ENCODE measurements at regions not wholly inside any gene's neighbourhood (a gene's known extent, or its start where the extent isn't known, plus 50 kb on each side); places are given as distances from the start of the nearest gene placed in this dataset.
"Not testable (repeated sequence)": the region's sequence is repeated elsewhere in the genome, so short reads cannot be mapped to it uniquely, and the experiment has no call there.

- Mint-ChIP-seq H3K27me3 (no peaks in the 10 kb centered on the region), H3K9me3 (peaks cover 3% of the 10 kb centered on the region)
These were observed 126.0 kb upstream of the ATF7IP start for GRCh38 chr12:14239350-14239934.

GRCh38 chr12:14239935-14240872 is 125.3 kb upstream of the ATF7IP start:
- ATAC-seq (peak in 1 of 2 donors; percentile 51), DNase-seq (ENCODE audit: low spot score) (no peak)
- peak overlapping the region; percentile 91 for H3K4me3 Mint-ChIP-seq
- H3K27ac Mint-ChIP-seq: peak overlapping the region; percentile 84 to 88
- H3K4me1 Mint-ChIP-seq (ENCODE audit: low read depth in 2 of 2): peaks cover 21% of the 10 kb centered on the region in 2 donors
- peaks cover 3% of the 10 kb centered on the region for H3K9me3 Mint-ChIP-seq
- peaks cover 13% of the 10 kb centered on the region for H3K36me3 Mint-ChIP-seq
- no peaks in the 10 kb centered on the region for H3K27me3 Mint-ChIP-seq

More at GRCh38 chr12:14239350-14239934, 126.0 kb upstream of the ATF7IP start:
- ATAC-seq (peak; percentile 81 to 95), DNase-seq (ENCODE audit: low spot score) (peak; percentile 61)
- peaks cover 21% of the 10 kb centered on the region in 2 donors for H3K4me1 Mint-ChIP-seq (ENCODE audit: low read depth in 2 of 2)
- peak overlapping the region; percentile 84 to 88 for H3K27ac Mint-ChIP-seq
- peak overlapping the region; percentile 91 for H3K4me3 Mint-ChIP-seq
- peaks cover 9% of the 10 kb centered on the region for H3K36me3 Mint-ChIP-seq

GRCh38 chr12:14240873-14241220 is 124.6 kb upstream of the ATF7IP start:
- Mint-ChIP-seq H3K4me3 (peak overlapping the region; percentile 91), H3K27me3 (no peaks in the 10 kb centered on the region), H3K4me1 (ENCODE audit: low read depth in 2 of 2) (peaks cover 21% of the 10 kb centered on the region in 2 donors), H3K36me3 (peaks cover 13% of the 10 kb centered on the region), H3K27ac (peak overlapping the region; percentile 84 to 88), H3K9me3 (peaks cover 3% of the 10 kb centered on the region)
- ATAC-seq: no peak
- no peak for DNase-seq (ENCODE audit: low spot score)

- not testable (repeated sequence) for H3K27ac Mint-ChIP-seq; DNase-seq (ENCODE audit: low spot score); H3K27me3 Mint-ChIP-seq; H3K9me3 Mint-ChIP-seq; H3K4me3 Mint-ChIP-seq; ATAC-seq
- H3K36me3 Mint-ChIP-seq: peaks cover 13% of the 10 kb centered on the region
- H3K4me1 Mint-ChIP-seq (ENCODE audit: low read depth in 2 of 2): peaks cover 20 to 21% of the 10 kb centered on the region in 2 donors
These were observed 122.7 kb upstream of the ATF7IP start for GRCh38 chr12:14242825-14243224.

GRCh38 chr12:14243941-14244340 is 121.5 kb upstream of the ATF7IP start:
- Mint-ChIP-seq H3K27ac (no peak overlapping the region), H3K27me3 (no peaks in the 10 kb centered on the region), H3K9me3 (peaks cover 3% of the 10 kb centered on the region), H3K4me1 (ENCODE audit: low read depth in 2 of 2) (peaks cover 18 to 20% of the 10 kb centered on the region in 2 donors), H3K4me3 (no peak overlapping the region), H3K36me3 (peaks cover 13% of the 10 kb centered on the region)
- DNase-seq (ENCODE audit: low spot score): no peak
- no peak for ATAC-seq

- H3K4me1 Mint-ChIP-seq (ENCODE audit: low read depth in 2 of 2): peaks cover 8% of the 10 kb centered on the region in 2 donors
- H3K36me3 Mint-ChIP-seq: peaks cover 13% of the 10 kb centered on the region
- no peak overlapping the region for H3K4me3 Mint-ChIP-seq
- no peak for ATAC-seq
- no peaks in the 10 kb centered on the region for H3K27me3 Mint-ChIP-seq
- DNase-seq (ENCODE audit: low spot score): no peak
- peaks cover 3% of the 10 kb centered on the region for H3K9me3 Mint-ChIP-seq
- no peak overlapping the region for H3K27ac Mint-ChIP-seq
These were observed 120.4 kb upstream of the ATF7IP start for GRCh38 chr12:14244876-14245669.

- Mint-ChIP-seq H3K36me3 (peaks cover 13% of the 10 kb centered on the region), H3K27me3 (no peaks in the 10 kb centered on the region), H3K9me3 (peaks cover 3% of the 10 kb centered on the region), H3K4me1 (ENCODE audit: low read depth in 2 of 2) (no peaks in the 10 kb centered on the region), H3K27ac (no peak overlapping the region), H3K4me3 (no peak overlapping the region)
- ATAC-seq: no peak
- DNase-seq (ENCODE audit: low spot score): no peak
These were observed 118.3 kb upstream of the ATF7IP start for GRCh38 chr12:14247166-14247565.

- DNase-seq (ENCODE audit: low spot score) (no peak), ATAC-seq (no peak)
- H3K9me3 Mint-ChIP-seq: no peaks in the 10 kb centered on the region
- H3K27me3 Mint-ChIP-seq: no peaks in the 10 kb centered on the region
- no peak overlapping the region for H3K4me3 Mint-ChIP-seq
- H3K27ac Mint-ChIP-seq: no peak overlapping the region
- H3K36me3 Mint-ChIP-seq: peaks cover 5% of the 10 kb centered on the region
- no peaks in the 10 kb centered on the region for H3K4me1 Mint-ChIP-seq (ENCODE audit: low read depth in 2 of 2)
These were observed 116.1 kb upstream of the ATF7IP start for GRCh38 chr12:14249368-14249767.

- Mint-ChIP-seq H3K9me3 (peaks cover 4% of the 10 kb centered on the region), H3K4me1 (ENCODE audit: low read depth in 2 of 2) (peaks cover 30 to 31% of the 10 kb centered on the region in 2 donors), H3K4me3 (no peak overlapping the region), H3K36me3 (no peaks in the 10 kb centered on the region), H3K27ac (peak overlapping the region in 1 of 2 donors; percentile 76), H3K27me3 (no peaks in the 10 kb centered on the region)
- ATAC-seq (no peak), DNase-seq (ENCODE audit: low spot score) (no peak)
These were observed 112.8 kb upstream of the ATF7IP start for GRCh38 chr12:14252697-14253096.

GRCh38 chr12:14253496-14253895 is 112.0 kb upstream of the ATF7IP start:
- Mint-ChIP-seq H3K27ac (no peak overlapping the region), H3K4me1 (ENCODE audit: low read depth in 2 of 2) (peaks cover 38 to 39% of the 10 kb centered on the region in 2 donors), H3K27me3 (no peaks in the 10 kb centered on the region), H3K4me3 (no peak overlapping the region), H3K36me3 (no peaks in the 10 kb centered on the region), H3K9me3 (peaks cover 4% of the 10 kb centered on the region)
- ATAC-seq (no peak), DNase-seq (ENCODE audit: low spot score) (no peak)

- DNase-seq (ENCODE audit: low spot score) (no peak), ATAC-seq (no peak)
- H3K27ac Mint-ChIP-seq: peak overlapping the region; percentile 98 to 99
- H3K4me1 Mint-ChIP-seq (ENCODE audit: low read depth in 2 of 2): peaks cover 45 to 46% of the 10 kb centered on the region in 2 donors
- no peaks in the 10 kb centered on the region for H3K27me3 Mint-ChIP-seq
- H3K4me3 Mint-ChIP-seq: peak overlapping the region; percentile 83
- no peaks in the 10 kb centered on the region for H3K36me3 Mint-ChIP-seq
- H3K9me3 Mint-ChIP-seq: peaks cover 4% of the 10 kb centered on the region
These were observed 110.7 kb upstream of the ATF7IP start for GRCh38 chr12:14254781-14255180.

- Mint-ChIP-seq H3K27ac (peak overlapping the region; percentile 98 to 99), H3K9me3 (peaks cover 4% of the 10 kb centered on the region), H3K4me3 (peak overlapping the region; percentile 83), H3K4me1 (ENCODE audit: low read depth in 2 of 2) (peaks cover 46 to 51% of the 10 kb centered on the region in 2 donors), H3K27me3 (no peaks in the 10 kb centered on the region), H3K36me3 (no peaks in the 10 kb centered on the region)
- DNase-seq (ENCODE audit: low spot score): no peak
- peak in 1 of 2 donors; percentile 62 for ATAC-seq
These were observed 109.4 kb upstream of the ATF7IP start for GRCh38 chr12:14256121-14256520.

GRCh38 chr12:14256555-14257169 is 108.8 kb upstream of the ATF7IP start:
- peak; percentile 87 for DNase-seq (ENCODE audit: low spot score)
- peak overlapping the region; percentile 83 for H3K4me3 Mint-ChIP-seq
- H3K9me3 Mint-ChIP-seq: peaks cover 4% of the 10 kb centered on the region
- H3K27me3 Mint-ChIP-seq: no peaks in the 10 kb centered on the region
- ATAC-seq: peak; percentile 62 to 69
- H3K36me3 Mint-ChIP-seq: no peaks in the 10 kb centered on the region
- H3K27ac Mint-ChIP-seq: peak overlapping the region; percentile 98 to 99
- peaks cover 46 to 52% of the 10 kb centered on the region in 2 donors for H3K4me1 Mint-ChIP-seq (ENCODE audit: low read depth in 2 of 2)
